ENCODE measurements at regions not wholly inside any gene's neighbourhood (a gene's known extent, or its start where the extent isn't known, plus 50 kb on each side); places are given as distances from the start of the nearest gene placed in this dataset.

- no peak overlapping the region for H3K4me2 ChIP-seq (ENCODE audit: low read length)
- no peaks in the 10 kb centered on the region for H3K36me3 ChIP-seq (ENCODE audit: insufficient read depth, low read length)
- no peaks in the 10 kb centered on the region for H3K4me1 ChIP-seq (ENCODE audit: control insufficient read depth, insufficient read depth, low read length)
- H3K27me3 ChIP-seq (ENCODE audit: control insufficient read depth, insufficient read depth, low read length), result peaks cover 2% of the 10 kb centered on the region
- H3K9me3 ChIP-seq (replicated peaks; ENCODE audit: low read length), result no peaks in the 10 kb centered on the region
- no peak overlapping the region for H3K4me3 ChIP-seq (ENCODE audit: low read length)
- no peak overlapping the region for H3K9ac ChIP-seq (ENCODE audit: low read depth, low read length)
These were observed 202.7 kb upstream of the LRIG1 start for GRCh38 chr3:66703501-66703900.

- Histone ChIP-seq H3K9me3 (replicated peaks; ENCODE audit: low read length) (no peaks in the 10 kb centered on the region), H3K4me3 (ENCODE audit: low read length) (no peak overlapping the region), H3K9ac (ENCODE audit: low read depth, low read length) (no peak overlapping the region), H3K4me1 (ENCODE audit: control insufficient read depth, insufficient read depth, low read length) (no peaks in the 10 kb centered on the region), H3K27me3 (ENCODE audit: control insufficient read depth, insufficient read depth, low read length) (peaks cover 12% of the 10 kb centered on the region), H3K36me3 (ENCODE audit: insufficient read depth, low read length) (no peaks in the 10 kb centered on the region), H3K4me2 (ENCODE audit: low read length) (no peak overlapping the region)
These were observed 204.3 kb upstream of the LRIG1 start for GRCh38 chr3:66705076-66705475.

- Histone ChIP-seq H3K9me3 (replicated peaks; ENCODE audit: low read length) (no peaks in the 10 kb centered on the region), H3K27me3 (ENCODE audit: control insufficient read depth, insufficient read depth, low read length) (peaks cover 10% of the 10 kb centered on the region), H3K4me2 (ENCODE audit: low read length) (no peak overlapping the region), H3K4me1 (ENCODE audit: control insufficient read depth, insufficient read depth, low read length) (no peaks in the 10 kb centered on the region), H3K4me3 (ENCODE audit: low read length) (no peak overlapping the region), H3K36me3 (ENCODE audit: insufficient read depth, low read length) (no peaks in the 10 kb centered on the region), H3K9ac (ENCODE audit: low read depth, low read length) (no peak overlapping the region)
These were observed 206.1 kb upstream of the LRIG1 start for GRCh38 chr3:66706890-66707289.

GRCh38 chr3:66709532-66709931, 208.7 kb upstream of the LRIG1 start:
- Histone ChIP-seq H3K36me3 (ENCODE audit: insufficient read depth, low read length) (no peaks in the 10 kb centered on the region), H3K4me1 (ENCODE audit: control insufficient read depth, insufficient read depth, low read length) (no peaks in the 10 kb centered on the region), H3K9me3 (replicated peaks; ENCODE audit: low read length) (no peaks in the 10 kb centered on the region), H3K9ac (ENCODE audit: low read depth, low read length) (no peak overlapping the region), H3K4me3 (ENCODE audit: low read length) (no peak overlapping the region), H3K27me3 (ENCODE audit: control insufficient read depth, insufficient read depth, low read length) (peaks cover 15% of the 10 kb centered on the region), H3K4me2 (ENCODE audit: low read length) (no peak overlapping the region)

- no peaks in the 10 kb centered on the region for H3K9me3 ChIP-seq (replicated peaks; ENCODE audit: low read length)
- H3K27me3 ChIP-seq (ENCODE audit: control insufficient read depth, insufficient read depth, low read length), result peaks cover 15% of the 10 kb centered on the region
- H3K4me1 ChIP-seq (ENCODE audit: control insufficient read depth, insufficient read depth, low read length), result no peaks in the 10 kb centered on the region
- no peak overlapping the region for H3K9ac ChIP-seq (ENCODE audit: low read depth, low read length)
- no peaks in the 10 kb centered on the region for H3K36me3 ChIP-seq (ENCODE audit: insufficient read depth, low read length)
- no peak overlapping the region for H3K4me3 ChIP-seq (ENCODE audit: low read length)
- no peak overlapping the region for H3K4me2 ChIP-seq (ENCODE audit: low read length)
These were observed 211.4 kb upstream of the LRIG1 start for GRCh38 chr3:66712210-66712609.

- Histone ChIP-seq H3K36me3 (ENCODE audit: insufficient read depth, low read length) (no peaks in the 10 kb centered on the region), H3K27me3 (ENCODE audit: control insufficient read depth, insufficient read depth, low read length) (peaks cover 15% of the 10 kb centered on the region), H3K9ac (ENCODE audit: low read depth, low read length) (no peak overlapping the region), H3K4me3 (ENCODE audit: low read length) (no peak overlapping the region), H3K4me2 (ENCODE audit: low read length) (no peak overlapping the region), H3K4me1 (ENCODE audit: control insufficient read depth, insufficient read depth, low read length) (no peaks in the 10 kb centered on the region), H3K9me3 (replicated peaks; ENCODE audit: low read length) (no peaks in the 10 kb centered on the region)
These were observed 213.1 kb upstream of the LRIG1 start for GRCh38 chr3:66713921-66714320.

- no peak overlapping the region for H3K9ac ChIP-seq (ENCODE audit: low read depth, low read length)
- H3K4me1 ChIP-seq (ENCODE audit: control insufficient read depth, insufficient read depth, low read length), result no peaks in the 10 kb centered on the region
- H3K36me3 ChIP-seq (ENCODE audit: insufficient read depth, low read length), result no peaks in the 10 kb centered on the region
- H3K4me2 ChIP-seq (ENCODE audit: low read length), result no peak overlapping the region
- peaks cover 5% of the 10 kb centered on the region for H3K27me3 ChIP-seq (ENCODE audit: control insufficient read depth, insufficient read depth, low read length)
- H3K9me3 ChIP-seq (replicated peaks; ENCODE audit: low read length), result no peaks in the 10 kb centered on the region
- H3K4me3 ChIP-seq (ENCODE audit: low read length), result no peak overlapping the region
These were observed 215.0 kb upstream of the LRIG1 start for GRCh38 chr3:66715806-66716205.

GRCh38 chr3:66717806-66718205, 217.0 kb upstream of the LRIG1 start:
- Histone ChIP-seq H3K4me3 (ENCODE audit: low read length) (no peak overlapping the region), H3K4me2 (ENCODE audit: low read length) (no peak overlapping the region), H3K36me3 (ENCODE audit: insufficient read depth, low read length) (no peaks in the 10 kb centered on the region), H3K9me3 (replicated peaks; ENCODE audit: low read length) (no peaks in the 10 kb centered on the region), H3K9ac (ENCODE audit: low read depth, low read length) (no peak overlapping the region), H3K4me1 (ENCODE audit: control insufficient read depth, insufficient read depth, low read length) (peaks cover 6% of the 10 kb centered on the region), H3K27me3 (ENCODE audit: control insufficient read depth, insufficient read depth, low read length) (peaks cover 5% of the 10 kb centered on the region)

- Histone ChIP-seq H3K27me3 (ENCODE audit: control insufficient read depth, insufficient read depth, low read length) (no peaks in the 10 kb centered on the region), H3K9ac (ENCODE audit: low read depth, low read length) (no peak overlapping the region), H3K9me3 (replicated peaks; ENCODE audit: low read length) (no peaks in the 10 kb centered on the region), H3K4me1 (ENCODE audit: control insufficient read depth, insufficient read depth, low read length) (peaks cover 12% of the 10 kb centered on the region), H3K4me2 (ENCODE audit: low read length) (no peak overlapping the region), H3K36me3 (ENCODE audit: insufficient read depth, low read length) (no peaks in the 10 kb centered on the region), H3K4me3 (ENCODE audit: low read length) (no peak overlapping the region)
These were observed 219.1 kb upstream of the LRIG1 start for GRCh38 chr3:66719796-66720356.

GRCh38 chr3:66720508-66720907, 219.7 kb upstream of the LRIG1 start:
- no peak overlapping the region for H3K4me2 ChIP-seq (ENCODE audit: low read length)
- H3K9ac ChIP-seq (ENCODE audit: low read depth, low read length), result no peak overlapping the region
- H3K9me3 ChIP-seq (replicated peaks; ENCODE audit: low read length), result no peaks in the 10 kb centered on the region
- peaks cover 12% of the 10 kb centered on the region for H3K4me1 ChIP-seq (ENCODE audit: control insufficient read depth, insufficient read depth, low read length)
- H3K36me3 ChIP-seq (ENCODE audit: insufficient read depth, low read length), result no peaks in the 10 kb centered on the region
- H3K27me3 ChIP-seq (ENCODE audit: control insufficient read depth, insufficient read depth, low read length), result no peaks in the 10 kb centered on the region
- no peak overlapping the region for H3K4me3 ChIP-seq (ENCODE audit: low read length)

- Histone ChIP-seq H3K9ac (ENCODE audit: low read depth, low read length) (no peak overlapping the region), H3K4me2 (ENCODE audit: low read length) (no peak overlapping the region), H3K27me3 (ENCODE audit: control insufficient read depth, insufficient read depth, low read length) (no peaks in the 10 kb centered on the region), H3K36me3 (ENCODE audit: insufficient read depth, low read length) (no peaks in the 10 kb centered on the region), H3K4me1 (ENCODE audit: control insufficient read depth, insufficient read depth, low read length) (peaks cover 12% of the 10 kb centered on the region), H3K9me3 (replicated peaks; ENCODE audit: low read length) (no peaks in the 10 kb centered on the region), H3K4me3 (ENCODE audit: low read length) (no peak overlapping the region)
These were observed 221.9 kb upstream of the LRIG1 start for GRCh38 chr3:66722675-66723074.

GRCh38 chr3:66723231-66723630, 222.4 kb upstream of the LRIG1 start:
- Histone ChIP-seq H3K4me2 (ENCODE audit: low read length) (no peak overlapping the region), H3K4me1 (ENCODE audit: control insufficient read depth, insufficient read depth, low read length) (peaks cover 12% of the 10 kb centered on the region), H3K9ac (ENCODE audit: low read depth, low read length) (no peak overlapping the region), H3K36me3 (ENCODE audit: insufficient read depth, low read length) (no peaks in the 10 kb centered on the region), H3K4me3 (ENCODE audit: low read length) (no peak overlapping the region), H3K9me3 (replicated peaks; ENCODE audit: low read length) (no peaks in the 10 kb centered on the region), H3K27me3 (ENCODE audit: control insufficient read depth, insufficient read depth, low read length) (no peaks in the 10 kb centered on the region)
